ENCODE measurements at regions not wholly inside any gene's neighbourhood (a gene's known extent, or its start where the extent isn't known, plus 50 kb on each side); places are given as distances from the start of the nearest gene placed in this dataset.

DNA sequence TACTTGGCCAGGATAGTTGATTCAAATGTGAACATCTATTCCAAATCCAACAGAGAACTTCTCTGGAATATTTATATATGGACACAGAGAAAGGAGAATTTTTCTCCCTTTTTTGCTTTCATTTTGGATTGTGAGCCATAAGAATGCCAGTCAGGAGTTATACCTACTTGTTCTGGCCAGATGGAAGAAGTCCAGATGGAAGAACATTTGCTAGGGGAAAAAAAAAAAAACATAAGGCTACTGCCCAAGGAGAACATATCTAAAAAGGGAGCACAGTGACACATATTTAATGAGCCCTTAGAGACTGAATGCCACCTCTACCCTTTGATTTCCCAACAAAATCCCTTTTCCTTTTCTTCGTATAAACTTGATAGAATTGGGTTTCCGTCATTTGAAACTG, 61.7 kb upstream of the PPP2R2B start:
- DNase-seq, result no peak

DNA sequence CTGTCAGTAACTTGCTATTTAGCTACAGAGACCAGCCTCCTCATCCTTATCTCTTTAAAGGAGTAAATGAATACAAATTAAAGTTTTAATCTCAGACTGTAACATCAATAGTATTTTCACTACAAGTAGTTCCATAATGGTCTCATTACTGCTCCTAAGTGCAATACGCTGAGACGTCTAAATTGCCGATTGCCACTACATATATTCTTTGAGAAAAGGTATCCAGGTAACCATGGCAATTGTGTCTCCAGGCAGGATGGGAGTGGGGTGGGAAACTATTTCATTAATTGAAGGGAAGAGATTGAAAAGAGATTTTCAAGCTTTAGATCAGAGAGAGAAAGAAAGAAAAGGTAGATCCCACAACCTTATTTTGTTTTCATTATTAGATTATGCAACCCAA, 65.5 kb upstream of the PPP2R2B start:
- no peak for DNase-seq

GRCh38 chr5:146944764-146945616, 66.4 kb upstream of the PPP2R2B start:
- DNase-seq, result no peak

DNA sequence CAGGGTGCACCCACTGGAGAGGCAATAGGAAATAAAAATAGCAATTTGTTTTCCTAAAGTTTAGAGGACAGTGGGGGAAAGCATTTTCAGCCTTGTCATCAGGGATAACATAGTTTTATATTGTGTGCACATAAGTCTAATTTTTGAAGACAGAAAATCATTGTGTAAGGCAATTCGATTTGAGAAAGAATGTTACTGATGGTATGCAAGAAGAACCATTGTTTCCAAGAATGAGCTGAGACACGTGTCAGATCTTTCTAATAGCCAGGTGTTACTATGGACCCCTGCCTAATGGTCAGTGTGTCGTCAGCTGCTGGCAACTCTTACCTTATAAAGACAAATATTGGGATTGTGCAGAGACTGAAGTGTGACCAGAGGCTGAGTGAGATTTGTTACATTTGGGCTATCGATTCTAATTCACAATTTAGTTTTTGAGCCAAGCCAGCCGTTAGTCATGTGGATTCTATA, 67.1 kb upstream of the PPP2R2B start:
- no peak for DNase-seq

- DNase-seq, result peak; percentile 78
These were observed 68.8 kb upstream of the PPP2R2B start for GRCh38 chr5:146947181-146947941.

GRCh38 chr5:146948666-146949065, 70.1 kb upstream of the PPP2R2B start:
- no peak for DNase-seq

DNA sequence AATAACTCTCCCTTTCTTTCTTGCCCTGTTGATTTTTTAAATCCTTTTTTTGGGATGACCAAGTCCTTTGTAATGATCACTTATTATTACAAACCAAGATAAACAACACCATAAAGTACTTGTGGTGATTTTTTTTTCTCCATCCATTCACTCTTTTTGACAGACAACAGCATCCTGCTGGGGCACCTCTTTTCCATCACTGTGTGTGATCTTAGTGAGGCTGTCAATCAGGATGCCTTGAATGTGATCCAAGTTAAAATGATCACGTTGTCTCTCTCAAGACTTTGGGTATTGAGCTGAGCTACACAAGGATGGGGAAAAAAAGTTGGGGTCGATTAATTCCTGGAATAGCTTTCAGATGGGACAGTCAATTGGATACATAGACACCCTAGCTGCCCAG, 73.6 kb upstream of the PPP2R2B start:
- DNase-seq, result no peak

DNA sequence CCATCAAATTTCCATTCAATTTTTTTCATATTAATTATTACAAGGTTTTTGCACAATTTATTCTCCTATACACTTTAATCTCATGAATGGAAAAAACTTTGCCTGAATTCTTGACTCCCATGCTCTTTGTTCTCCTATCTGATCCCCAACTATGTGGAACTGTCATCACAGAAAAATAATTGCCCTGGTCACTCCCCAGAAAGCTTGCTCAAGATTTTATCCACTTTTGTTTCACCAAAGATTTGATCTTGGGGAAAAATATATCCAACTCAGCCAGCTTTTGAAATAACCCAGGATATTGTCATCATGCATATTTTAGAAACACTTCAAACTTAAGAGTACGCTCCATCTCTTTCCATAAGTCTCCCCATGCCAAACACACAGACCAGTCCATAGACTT, 77.7 kb upstream of the PPP2R2B start:
- no peak for DNase-seq

DNA sequence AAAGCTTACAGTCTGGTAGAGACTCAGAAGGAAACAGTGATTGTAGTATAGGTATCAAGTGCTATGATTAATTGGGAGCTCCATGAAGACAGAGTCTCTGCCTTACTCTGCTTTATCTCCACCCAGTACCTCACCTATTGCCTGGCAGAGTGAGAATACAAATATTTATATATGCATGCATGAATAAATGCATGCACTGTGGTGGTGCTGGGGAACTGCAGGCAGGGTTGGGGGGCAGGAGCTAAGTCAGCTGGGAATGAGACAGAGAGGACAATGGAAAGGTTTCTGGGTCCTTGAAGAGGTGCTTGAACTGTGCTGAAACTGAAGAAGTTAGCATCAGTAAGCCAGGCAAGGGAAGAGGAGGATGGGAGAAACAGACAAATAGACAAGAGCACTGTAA, 80.8 kb upstream of the PPP2R2B start:
- peak; percentile 47 for DNase-seq

- DNase-seq, result peak; percentile 34
These were observed 84.3 kb upstream of the PPP2R2B start for GRCh38 chr5:146962801-146963355.

DNA sequence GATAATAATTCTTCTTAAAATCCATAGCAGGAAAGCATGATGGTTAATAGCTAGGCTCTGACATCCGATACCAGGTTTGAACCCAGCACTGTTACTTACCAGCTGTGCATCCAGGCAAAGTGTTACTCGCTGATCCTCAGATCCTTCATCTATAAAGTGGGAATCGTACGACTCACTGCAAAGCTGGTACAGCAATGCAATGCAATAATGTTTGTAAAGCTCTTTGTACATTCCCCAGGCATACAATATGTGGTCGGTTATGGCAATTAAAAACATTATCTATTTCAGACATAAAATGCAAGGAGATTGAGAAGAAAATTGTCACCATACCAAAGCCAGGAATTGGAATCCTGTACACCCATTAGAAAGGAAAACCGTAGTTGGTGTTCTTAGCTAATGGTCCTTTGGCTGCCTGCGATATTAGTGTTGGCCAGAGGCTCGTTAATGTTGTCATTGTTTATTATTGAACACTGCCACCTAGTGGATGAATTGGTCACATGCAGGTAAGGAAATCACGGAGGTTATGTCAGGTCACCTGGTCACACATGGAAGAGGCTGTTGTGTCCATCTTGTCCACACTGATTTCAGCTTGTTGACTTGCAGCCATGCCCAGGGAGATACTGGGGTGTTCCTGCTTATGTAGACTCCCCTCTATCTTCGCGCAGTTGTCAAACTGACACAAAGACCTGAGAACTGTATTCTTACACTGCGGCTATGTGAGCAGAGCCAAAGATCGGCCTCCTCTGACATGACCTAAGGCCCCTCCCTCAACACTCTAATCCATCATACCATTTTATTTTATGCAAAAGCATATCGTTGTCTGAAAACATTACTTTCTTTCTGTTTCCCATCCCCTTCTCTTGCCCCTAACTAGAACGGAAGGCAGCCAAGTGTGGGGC, 87.5 kb upstream of the PPP2R2B start:
- DNase-seq, result peak; percentile 90

GRCh38 chr5:146967646-146968045, 89.1 kb upstream of the PPP2R2B start:
- DNase-seq, result no peak

GRCh38 chr5:146971401-146971800, 92.8 kb upstream of the PPP2R2B start:
- no peak for DNase-seq

GRCh38 chr5:146986469-146986868, 107.9 kb upstream of the PPP2R2B start:
- DNase-seq, result no peak

GRCh38 chr5:146993876-146994530, 115.4 kb upstream of the PPP2R2B start:
- DNase-seq, result no peak

DNA sequence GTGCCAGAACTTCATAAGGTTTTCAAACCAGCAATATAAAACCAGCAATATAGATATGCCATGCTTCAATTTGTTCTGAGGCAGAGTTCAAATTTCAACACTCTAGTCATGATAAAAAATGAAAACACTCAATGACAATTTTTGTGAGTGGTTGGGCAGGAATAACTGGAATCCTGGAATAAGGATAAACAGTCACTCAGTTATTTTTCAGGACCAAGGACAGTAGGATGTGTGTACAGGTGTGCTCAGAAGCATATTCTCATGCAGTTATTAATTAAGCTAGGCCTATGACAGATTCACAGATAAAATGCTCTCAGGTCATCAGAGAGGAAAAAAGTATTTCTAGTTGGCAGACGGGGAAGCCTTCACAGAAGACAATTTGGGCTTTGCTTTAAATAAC, 117.3 kb upstream of the PPP2R2B start:
- DNase-seq, result peak; percentile 84

- DNase-seq, result no peak
These were observed 136.8 kb upstream of the PPP2R2B start for GRCh38 chr5:147015405-147015804.

GRCh38 chr5:147017191-147017590, 138.6 kb upstream of the PPP2R2B start:
- DNase-seq, result no peak

GRCh38 chr5:147017621-147018020, 139.1 kb upstream of the PPP2R2B start:
- DNase-seq, result peak; percentile 8

GRCh38 chr5:147018812-147019211, 140.3 kb upstream of the PPP2R2B start:
- DNase-seq, result no peak

GRCh38 chr5:147036691-147037245, 158.2 kb upstream of the PPP2R2B start:
- DNase-seq, result no peak
